ENCODE measurements at regions not wholly inside any gene's neighbourhood (a gene's known extent, or its start where the extent isn't known, plus 50 kb on each side); places are given as distances from the start of the nearest gene placed in this dataset.

DNA sequence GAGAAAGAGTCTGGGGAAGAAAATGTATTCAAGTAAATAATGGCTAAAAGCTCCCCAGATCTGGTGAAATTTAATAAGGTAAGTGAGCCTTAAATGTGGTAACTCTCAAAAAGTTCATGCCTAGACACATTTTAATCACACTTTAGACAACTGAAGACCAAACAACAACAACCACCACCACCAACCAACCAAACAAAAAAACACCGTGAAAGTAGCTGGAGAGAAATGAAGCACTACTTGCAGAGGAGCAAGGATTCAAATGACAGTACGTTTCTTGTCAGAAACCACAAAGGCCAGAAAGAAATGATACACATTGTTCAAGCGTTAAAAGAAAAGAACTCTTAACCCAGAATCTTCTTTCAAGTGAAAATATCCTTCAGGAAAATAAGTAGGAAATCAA lies 208.3 kb downstream of the MYRFL start:
- no peaks in the 10 kb centered on the region for H3K36me3 ChIP-seq (replicated peaks in 1 of 2; ENCODE audit: control insufficient read depth in 1 of 2, insufficient read depth in 2 of 2, low read length in 2 of 2)
- H3K27me3 ChIP-seq (ENCODE audit: control insufficient read depth in 2 of 2, insufficient read depth in 2 of 2, low read length in 2 of 2), result no peaks in the 10 kb centered on the region
- H3K4me1 Mint-ChIP-seq, result no peaks in the 10 kb centered on the region
- H3K4me1 ChIP-seq (ENCODE audit: control insufficient read depth in 1 of 2, insufficient read depth in 2 of 2, low read length in 2 of 2), result no peaks in the 10 kb centered on the region
- intact Hi-C loops (cut with micrococcal nuclease), result no loop called here
- TF ChIP-seq, protein P1, sequence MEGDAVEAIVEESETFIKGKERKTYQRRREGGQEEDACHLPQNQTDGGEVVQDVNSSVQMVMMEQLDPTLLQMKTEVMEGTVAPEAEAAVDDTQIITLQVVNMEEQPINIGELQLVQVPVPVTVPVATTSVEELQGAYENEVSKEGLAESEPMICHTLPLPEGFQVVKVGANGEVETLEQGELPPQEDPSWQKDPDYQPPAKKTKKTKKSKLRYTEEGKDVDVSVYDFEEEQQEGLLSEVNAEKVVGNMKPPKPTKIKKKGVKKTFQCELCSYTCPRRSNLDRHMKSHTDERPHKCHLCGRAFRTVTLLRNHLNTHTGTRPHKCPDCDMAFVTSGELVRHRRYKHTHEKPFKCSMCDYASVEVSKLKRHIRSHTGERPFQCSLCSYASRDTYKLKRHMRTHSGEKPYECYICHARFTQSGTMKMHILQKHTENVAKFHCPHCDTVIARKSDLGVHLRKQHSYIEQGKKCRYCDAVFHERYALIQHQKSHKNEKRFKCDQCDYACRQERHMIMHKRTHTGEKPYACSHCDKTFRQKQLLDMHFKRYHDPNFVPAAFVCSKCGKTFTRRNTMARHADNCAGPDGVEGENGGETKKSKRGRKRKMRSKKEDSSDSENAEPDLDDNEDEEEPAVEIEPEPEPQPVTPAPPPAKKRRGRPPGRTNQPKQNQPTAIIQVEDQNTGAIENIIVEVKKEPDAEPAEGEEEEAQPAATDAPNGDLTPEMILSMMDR (IDR thresholded peaks at IDR 0.05), result no peak
- no peaks in the 10 kb centered on the region for H3K36me3 Mint-ChIP-seq
- no peak overlapping the region for H3K9ac ChIP-seq (ENCODE audit: insufficient read depth, low read length, poor library complexity, severe bottlenecking)
- H2AFZ ChIP-seq (ENCODE audit: insufficient read depth, low read depth, low read length, poor library complexity, severe bottlenecking), result no peak overlapping the region
- no peak overlapping the region for H3K27ac ChIP-seq (ENCODE audit: low read depth in 1 of 2, low read length in 2 of 2)
- WGBS (ENCODE audit: insufficient coverage), result 89% methylated on average over 1 of the region's 3 CpGs
- H4K20me1 ChIP-seq (ENCODE audit: insufficient read depth, low read length), result no peaks in the 10 kb centered on the region
- DNase-seq, result no peak
- no peak overlapping the region for H3K4me3 Mint-ChIP-seq
- H3K4me2 ChIP-seq (replicated peaks; ENCODE audit: extremely low read depth, low read length, poor library complexity, severe bottlenecking), result no peak overlapping the region
- H3K9me3 ChIP-seq (replicated peaks in 1 of 2; ENCODE audit: control insufficient read depth in 1 of 2, insufficient read depth in 1 of 2, low read length in 2 of 2), result peaks cover 1 to 4% of the 10 kb centered on the region in 2 donors
- H3K4me3 ChIP-seq (replicated peaks in 1 of 3; ENCODE audit: low read depth in 2 of 3, low read length in 3 of 3), result no peak overlapping the region
- H3K27ac Mint-ChIP-seq, result no peak overlapping the region
- H3K9me3 Mint-ChIP-seq, result peaks cover 0 to 5% (median under 1%) of the 10 kb centered on the region in 7 donors
- no peaks in the 10 kb centered on the region for H3K79me2 ChIP-seq (ENCODE audit: insufficient read depth, low read length)
- H3K27me3 Mint-ChIP-seq (ENCODE audit: low read depth in 3 of 3), result peaks cover 2 to 4% (median 2%) of the 10 kb centered on the region in 3 donors

DNA sequence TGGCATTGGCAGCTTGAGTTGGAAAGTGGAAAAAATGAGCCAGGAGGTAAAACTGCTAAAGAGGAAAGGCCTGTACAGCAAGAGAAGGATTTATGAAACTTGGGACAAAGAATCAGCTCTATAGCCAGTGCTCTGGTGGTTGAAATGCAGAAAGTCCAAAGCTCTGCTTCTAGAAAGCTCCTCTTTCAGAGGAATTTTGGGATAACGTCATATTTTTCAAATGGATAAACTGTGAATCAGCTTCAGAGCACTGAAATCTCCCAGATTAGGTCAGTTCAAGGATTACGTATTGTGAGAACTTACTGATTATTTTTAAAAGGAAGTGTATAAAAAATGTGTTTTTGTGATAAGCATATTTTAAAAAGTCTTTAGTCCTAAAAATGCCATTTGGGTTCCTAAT lies 203.1 kb upstream of the CNOT2 start:
- Histone ChIP-seq H3K9ac (ENCODE audit: insufficient read depth, low read length, poor library complexity, severe bottlenecking) (no peak overlapping the region), H3K9me3 (replicated peaks in 1 of 2; ENCODE audit: control insufficient read depth in 1 of 2, insufficient read depth in 1 of 2, low read length in 2 of 2) (no peaks in the 10 kb centered on the region), H3K4me3 (replicated peaks in 1 of 3; ENCODE audit: low read depth in 2 of 3, low read length in 3 of 3) (no peak overlapping the region), H3K27me3 (ENCODE audit: control insufficient read depth in 2 of 2, insufficient read depth in 2 of 2, low read length in 2 of 2) (no peaks in the 10 kb centered on the region), H3K79me2 (ENCODE audit: insufficient read depth, low read length) (no peaks in the 10 kb centered on the region), H3K4me1 (ENCODE audit: control insufficient read depth in 1 of 2, insufficient read depth in 2 of 2, low read length in 2 of 2) (no peaks in the 10 kb centered on the region), H3K27ac (ENCODE audit: low read depth in 1 of 2, low read length in 2 of 2) (no peak overlapping the region), H2AFZ (ENCODE audit: insufficient read depth, low read depth, low read length, poor library complexity, severe bottlenecking) (no peak overlapping the region), H4K20me1 (ENCODE audit: insufficient read depth, low read length) (no peaks in the 10 kb centered on the region), H3K36me3 (replicated peaks in 1 of 2; ENCODE audit: control insufficient read depth in 1 of 2, insufficient read depth in 2 of 2, low read length in 2 of 2) (no peaks in the 10 kb centered on the region), H3K4me2 (replicated peaks; ENCODE audit: extremely low read depth, low read length, poor library complexity, severe bottlenecking) (no peak overlapping the region)
- no peaks in the 10 kb centered on the region for H3K36me3 Mint-ChIP-seq
- DNase-seq, result no peak
- no peak overlapping the region for H3K4me3 Mint-ChIP-seq
- no CpG with 5 or more reads among the region's 2 CpGs for WGBS (ENCODE audit: insufficient coverage)
- H3K27me3 Mint-ChIP-seq (ENCODE audit: low read depth in 3 of 3), result peaks cover 0 to 2% (median 2%) of the 10 kb centered on the region in 3 donors
- no peak overlapping the region for H3K27ac Mint-ChIP-seq
- no peaks in the 10 kb centered on the region for H3K4me1 Mint-ChIP-seq
- intact Hi-C loops (cut with micrococcal nuclease), result no loop called here
- no peaks in the 10 kb centered on the region for H3K9me3 Mint-ChIP-seq
- TF ChIP-seq, protein P1 (IDR thresholded peaks at IDR 0.05), result no peak

Measured in CD14-positive monocyte (primary cell).